ENCODE measurements at regions not wholly inside any gene's neighbourhood (a gene's known extent, or its start where the extent isn't known, plus 50 kb on each side); places are given as distances from the start of the nearest gene placed in this dataset.
"Not testable (repeated sequence)": the region's sequence is repeated elsewhere in the genome, so short reads cannot be mapped to it uniquely, and the experiment has no call there.

- no peak for FAIRE-seq
These were observed 207.5 kb upstream of the SAMSN1 start for GRCh38 chr21:14753466-14754258.

- no peak for FAIRE-seq
These were observed 207.0 kb upstream of the SAMSN1 start for GRCh38 chr21:14753069-14753465.

DNA sequence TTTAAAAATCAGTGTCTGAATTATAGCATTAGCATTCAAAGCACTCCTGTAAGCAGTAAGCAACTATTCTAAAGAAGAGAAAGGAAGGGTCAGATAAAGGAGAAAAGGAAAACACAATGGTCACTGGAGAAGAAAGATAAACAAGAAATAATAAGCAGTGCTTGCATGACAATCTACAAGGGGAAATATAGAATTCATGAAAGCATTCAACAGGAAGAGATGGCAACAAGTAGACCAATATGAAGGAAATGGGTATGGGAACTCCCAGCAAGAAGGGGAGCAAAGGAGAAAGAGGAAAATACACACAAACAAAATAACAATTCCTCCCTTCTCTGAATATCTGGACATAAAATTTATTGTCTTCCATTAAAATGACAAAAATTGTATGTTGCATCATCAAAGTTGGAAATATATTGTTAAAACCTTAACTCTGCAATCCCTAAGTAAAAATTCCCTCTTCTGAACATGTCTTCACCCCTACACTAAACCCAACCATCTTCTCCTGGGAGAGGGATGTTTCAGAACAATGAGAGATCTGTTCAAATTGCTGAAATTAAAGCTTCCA is 206.3 kb upstream of the SAMSN1 start:
- no peak for FAIRE-seq

DNA sequence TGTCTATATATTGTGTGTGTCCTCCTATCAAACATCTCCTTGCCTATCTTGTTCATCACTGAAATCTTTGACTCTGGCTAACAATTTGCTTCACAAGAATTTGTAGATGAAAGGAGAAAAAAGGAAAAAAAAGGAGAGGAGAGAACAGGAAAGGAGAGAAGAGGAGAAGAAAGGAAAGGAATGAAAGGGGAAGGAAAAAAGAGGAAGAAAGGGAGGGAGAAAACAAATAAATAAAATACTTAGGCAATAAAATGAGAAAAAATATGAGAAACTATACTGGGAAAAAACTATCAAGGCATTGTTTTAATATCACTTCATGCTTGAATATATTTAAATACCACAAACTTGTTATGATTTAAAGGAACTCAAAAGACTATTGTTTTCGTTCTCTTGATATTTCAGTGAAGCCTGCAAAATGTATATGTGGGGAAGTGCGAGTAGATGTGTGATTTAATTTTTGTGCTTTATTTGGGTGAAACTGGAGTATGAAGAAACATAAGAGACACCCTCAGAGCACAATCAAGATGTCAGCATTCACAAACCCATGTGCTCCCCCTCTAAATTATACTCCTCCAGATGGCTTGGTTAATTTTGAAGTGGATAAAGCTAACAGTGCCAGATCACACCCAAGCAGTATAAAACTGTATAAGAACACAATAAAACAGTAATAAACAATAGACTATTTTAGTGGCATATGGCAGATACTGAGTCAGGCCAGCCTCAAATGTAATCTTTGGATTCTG is 205.7 kb upstream of the SAMSN1 start:
- FAIRE-seq, result no peak

- FAIRE-seq, result no peak
These were observed 204.9 kb upstream of the SAMSN1 start for GRCh38 chr21:14751011-14751410.

DNA sequence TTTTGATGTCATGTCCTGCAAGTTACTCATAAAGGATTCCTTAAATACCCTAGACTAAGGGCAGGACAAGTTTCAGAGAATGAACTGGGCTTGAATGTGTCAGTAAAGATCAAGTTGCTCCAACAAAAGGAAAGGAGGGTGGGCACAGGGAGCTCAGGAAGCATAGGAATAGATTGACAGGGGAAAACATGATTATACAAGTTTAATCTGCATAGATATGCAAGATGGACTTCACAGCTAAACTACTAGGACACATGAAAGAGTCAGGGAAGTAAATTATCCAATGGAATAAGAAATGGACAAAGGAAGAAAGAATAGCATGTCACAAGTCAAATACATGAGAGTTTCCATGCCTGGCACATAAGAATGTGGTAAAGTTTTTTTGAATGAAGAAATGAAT is 203.9 kb upstream of the SAMSN1 start:
- no peak for FAIRE-seq

DNA sequence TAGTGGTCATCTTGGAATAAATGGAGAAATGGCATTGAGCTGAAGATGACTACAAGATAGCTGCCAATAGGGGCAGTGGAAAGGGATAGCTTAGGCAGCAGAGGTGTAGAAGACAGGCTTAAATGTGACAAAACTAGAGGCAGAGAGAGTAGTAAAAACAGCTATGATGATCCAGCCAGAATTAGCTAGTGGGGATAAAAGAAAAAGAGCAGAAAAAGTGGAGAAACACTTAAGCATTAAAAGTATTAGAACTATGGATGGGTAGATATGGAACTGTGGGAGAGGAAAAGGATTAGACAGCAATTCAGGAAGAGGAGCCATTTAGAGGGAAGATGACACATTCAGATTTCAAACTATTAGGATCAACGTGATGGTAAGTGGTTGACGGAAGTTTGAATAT is 202.5 kb upstream of the SAMSN1 start:
- no peak for FAIRE-seq

DNA sequence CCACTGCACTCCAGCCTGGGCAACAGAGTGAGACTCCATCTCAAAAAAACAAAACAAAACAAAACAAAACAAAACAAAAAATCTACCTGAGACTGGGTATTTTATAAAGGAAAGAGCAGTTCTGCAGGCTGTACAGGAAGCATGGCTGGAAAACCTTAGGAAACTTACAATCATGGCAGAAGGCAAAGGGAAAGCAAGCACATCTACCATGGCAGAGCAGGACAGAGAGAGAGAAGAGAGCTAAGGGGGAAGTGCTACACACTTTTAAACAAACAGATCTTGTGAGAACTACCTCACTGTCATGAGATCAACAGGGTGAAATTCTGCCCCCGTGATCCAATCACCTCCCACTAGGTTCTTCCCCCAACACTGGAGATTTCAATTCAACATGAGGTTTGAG is 198.3 kb upstream of the SAMSN1 start:
- no peak for FAIRE-seq

- no peak for FAIRE-seq
These were observed 196.0 kb upstream of the SAMSN1 start for GRCh38 chr21:14742119-14742518.

- no peak for FAIRE-seq
These were observed 195.1 kb upstream of the SAMSN1 start for GRCh38 chr21:14741256-14741655.

GRCh38 chr21:14740692-14741091 is 194.6 kb upstream of the SAMSN1 start:
- FAIRE-seq, result no peak

- FAIRE-seq, result no peak
These were observed 194.0 kb upstream of the SAMSN1 start for GRCh38 chr21:14740116-14740515.

DNA sequence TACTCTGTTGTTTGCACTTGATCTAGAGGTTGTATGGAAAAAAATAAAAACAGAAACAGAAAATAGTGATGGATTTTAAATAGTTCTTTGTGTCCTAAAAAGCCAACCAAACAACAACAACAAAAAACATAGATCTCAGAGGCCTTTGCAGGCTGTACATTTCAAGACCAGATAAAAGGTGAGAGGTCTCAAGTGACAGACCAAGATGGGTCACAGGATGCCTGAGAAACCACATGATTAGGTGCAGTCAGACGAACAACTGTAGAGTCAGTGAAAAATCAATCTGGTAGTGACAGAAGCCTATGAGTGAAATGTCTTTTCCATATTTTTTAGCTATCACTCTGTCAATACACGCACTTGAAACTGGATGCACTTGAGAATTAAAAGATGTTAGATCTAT is 193.5 kb upstream of the SAMSN1 start:
- no peak for FAIRE-seq

DNA sequence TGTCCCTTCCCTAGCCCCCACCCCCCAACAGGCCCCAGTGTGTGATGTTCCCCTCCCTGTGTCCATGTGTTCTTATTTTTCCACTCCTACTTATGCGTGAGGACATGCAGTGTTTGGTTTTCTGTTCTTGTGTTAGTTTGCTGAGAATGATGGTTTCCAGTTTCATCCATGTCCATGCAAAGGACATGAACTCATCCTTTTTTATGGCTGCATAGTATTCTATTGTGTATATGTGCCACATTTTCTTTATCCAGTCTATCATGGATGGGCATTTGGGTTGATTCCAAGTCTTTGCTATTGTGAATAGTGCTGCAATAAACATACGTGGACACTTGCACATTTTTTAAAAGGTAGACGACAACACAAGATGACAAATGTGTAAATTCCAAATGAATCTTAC is 192.5 kb upstream of the SAMSN1 start:
- FAIRE-seq, result not testable (repeated sequence)

GRCh38 chr21:14737922-14738321 is 191.8 kb upstream of the SAMSN1 start:
- FAIRE-seq, result peak; percentile 55

DNA sequence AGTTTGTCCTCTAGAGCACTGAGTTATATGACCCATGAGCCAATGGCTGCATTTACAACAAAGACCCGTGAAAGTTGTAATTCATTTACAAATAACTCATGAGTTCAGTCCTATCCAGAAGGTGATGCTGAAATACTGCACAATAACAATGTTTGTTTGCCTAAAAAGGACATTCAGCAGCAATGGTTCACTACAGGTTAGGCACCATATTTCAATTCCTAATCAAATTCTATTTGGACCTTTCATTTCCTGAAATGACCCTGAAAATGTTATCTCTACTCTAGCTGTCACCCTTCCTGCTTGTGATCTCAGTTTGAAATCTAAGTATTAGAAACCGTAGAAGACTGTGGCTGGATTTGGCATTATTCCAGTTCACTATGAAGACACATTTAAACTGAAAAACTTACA is 191.2 kb upstream of the SAMSN1 start:
- FAIRE-seq, result no peak

DNA sequence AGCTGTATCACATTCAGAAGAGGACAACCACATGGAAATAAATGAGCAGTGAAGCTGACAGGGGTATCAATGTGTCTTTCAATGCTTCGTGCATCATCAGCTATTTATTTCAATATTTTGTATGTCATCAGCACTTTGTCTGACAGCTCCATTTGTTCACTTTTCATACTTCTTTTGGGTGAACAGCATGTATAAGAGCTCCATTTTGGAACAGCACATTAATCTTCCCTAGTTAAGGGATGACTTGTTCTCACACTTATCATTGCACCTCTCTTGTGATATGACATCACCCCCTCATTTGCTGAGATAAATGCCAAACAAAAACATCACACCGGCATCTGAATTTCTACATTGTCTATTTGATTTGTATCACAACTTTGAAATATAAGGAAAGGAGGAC is 190.6 kb upstream of the SAMSN1 start:
- FAIRE-seq, result no peak

DNA sequence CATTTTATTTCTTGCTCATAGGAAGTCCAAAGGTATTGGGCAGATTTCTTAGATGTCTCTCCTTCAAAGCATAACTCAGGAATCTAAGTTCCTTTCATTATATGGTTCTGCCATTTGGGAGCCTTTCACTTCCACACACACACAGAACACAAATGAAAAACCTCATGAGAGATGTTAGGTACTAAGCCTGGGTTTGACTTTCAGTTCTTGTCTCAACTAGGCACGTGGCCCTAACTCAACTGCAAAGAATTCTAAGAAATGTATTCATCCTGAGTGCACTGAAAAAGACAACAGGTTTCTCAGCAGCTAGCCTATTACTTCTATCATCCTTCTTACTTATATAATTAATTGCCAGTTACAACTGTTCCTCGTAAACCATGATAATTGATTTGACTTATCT is 190.0 kb upstream of the SAMSN1 start:
- FAIRE-seq, result no peak

GRCh38 chr21:14734833-14735232 is 188.7 kb upstream of the SAMSN1 start:
- no peak for FAIRE-seq

DNA sequence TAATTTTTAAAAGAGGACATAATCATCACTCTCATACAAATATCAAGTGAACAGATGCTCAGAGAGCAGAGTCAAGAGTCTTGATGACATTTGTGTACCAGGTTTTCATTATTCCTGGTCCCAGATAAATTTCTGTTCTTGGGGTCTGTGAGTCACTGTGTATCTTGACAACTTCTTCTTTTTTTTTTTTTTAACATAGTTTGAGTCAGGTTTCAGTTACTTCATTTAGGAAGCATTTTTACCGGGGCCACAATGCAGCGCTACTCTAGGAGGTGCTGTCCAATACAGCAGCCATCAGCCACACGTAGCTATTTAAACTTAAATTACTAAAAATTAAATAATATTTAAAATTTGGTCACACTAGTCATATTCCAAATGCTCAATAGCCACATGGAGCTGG is 188.1 kb upstream of the SAMSN1 start:
- FAIRE-seq, result no peak

GRCh38 chr21:14725219-14725618 is 179.1 kb upstream of the SAMSN1 start:
- peak; percentile 77 for FAIRE-seq

- FAIRE-seq, result no peak
These were observed 176.8 kb upstream of the SAMSN1 start for GRCh38 chr21:14722841-14723483.

- FAIRE-seq, result no peak
These were observed 174.1 kb upstream of the SAMSN1 start for GRCh38 chr21:14720237-14720636.

GRCh38 chr21:14718951-14719350 is 172.8 kb upstream of the SAMSN1 start:
- FAIRE-seq, result no peak

All from TTC549 (cell line).